Small intestine (tissue), 7 donors: ENCODE measurements at regions not wholly inside any gene's neighbourhood (a gene's known extent, or its start where the extent isn't known, plus 50 kb on each side); places are given as distances from the start of the nearest gene placed in this dataset.
"Not testable (repeated sequence)": the region's sequence is repeated elsewhere in the genome, so short reads cannot be mapped to it uniquely, and the experiment has no call there.

Source experiments
- DNase-seq, 2 donors: peaks; one replicate each; pipeline versions ENCODE4 v3.0.0 to v3.0.0-alpha.2; 2013
- FAIRE-seq: peaks from 2 replicates; lab custom pipeline; 2012; peaks lifted over from hg19 to GRCh38; lab: Jason Lieb, UNC
- H3K27ac ChIP-seq, 3 donors: one replicate each; pipeline ENCODE4 v1.5.1; 2013; ENCODE audit warnings: low read length in 2 of 3, mild to moderate bottlenecking in 2 of 3, control low read depth in 1 of 3, inconsistent platforms in 1 of 3, low read depth in 1 of 3, moderate library complexity in 1 of 3
- H3K27me3 ChIP-seq, 3 donors: one replicate each; pipeline ENCODE4 v1.6.1; 2013; ENCODE audit warnings: low read length in 3 of 3, inconsistent platforms in 1 of 3; ENCODE audit not compliant: control insufficient read depth in 3 of 3, insufficient read depth in 3 of 3
- H3K36me3 ChIP-seq, 3 donors: one replicate each; pipeline ENCODE4 v1.6.1; 2013; ENCODE audit warnings: low read length in 3 of 3, inconsistent platforms in 1 of 3, low read depth in 1 of 3, mild to moderate bottlenecking in 1 of 3, moderate library complexity in 1 of 3; ENCODE audit not compliant: control insufficient read depth in 3 of 3, insufficient read depth in 2 of 3
- H3K4me1 ChIP-seq, 3 donors: one replicate each; pipeline ENCODE4 v1.6.1; 2013; ENCODE audit warnings: low read length in 2 of 3, inconsistent platforms in 1 of 3, low read depth in 1 of 3, mild to moderate bottlenecking in 1 of 3, moderate library complexity in 1 of 3; ENCODE audit not compliant: control insufficient read depth in 3 of 3, insufficient read depth in 2 of 3
- H3K4me3 ChIP-seq, 3 donors: one replicate each; pipeline ENCODE4 v1.5.1; 2013; ENCODE audit warnings: low read length in 3 of 3, control low read depth in 1 of 3, inconsistent platforms in 1 of 3, low read depth in 1 of 3, mild to moderate bottlenecking in 1 of 3, moderate library complexity in 1 of 3
- H3K9me3 ChIP-seq, 2 donors: one replicate each; pipeline ENCODE4 v1.6.1; 2013; ENCODE audit warnings: low read depth in 1 of 2, low read length in 1 of 2; ENCODE audit not compliant: control insufficient read depth in 2 of 2, insufficient read depth in 1 of 2
- WGBS, 3 donors: extraction: QIAGEN DNeasy Blood & Tissue Kit; methylation state at CpG; one replicate each; pipeline ENCODE4 v1.1.7; 2013; 5-methylcytosine and 5-hydroxymethylcytosine counted together
- donor health status: healthy with polysubstance abuse.
- donor health status: control.
- donor health status: control.
- donor health status: Bipolar disorder and iron deficiency.
- donor health status: healthy.

DNA sequence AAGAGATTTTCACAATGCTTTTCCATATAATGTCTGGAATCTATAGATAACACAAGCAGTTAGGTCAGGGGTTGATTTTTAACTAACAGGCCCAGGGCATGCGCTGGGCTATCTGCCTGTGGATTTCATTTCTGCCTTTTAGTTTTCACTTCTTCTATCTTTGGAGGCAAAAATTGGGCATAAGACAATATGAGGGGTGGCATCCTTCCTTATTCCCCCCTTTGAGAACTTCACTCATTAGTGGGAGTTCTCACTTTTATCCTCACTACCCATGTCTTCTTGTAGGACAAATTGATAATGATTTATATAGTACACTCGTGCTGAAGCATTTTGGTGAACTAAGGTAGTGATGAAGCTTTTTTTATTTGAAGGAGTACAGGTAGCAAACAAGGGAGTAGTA lies 2155.5 kb downstream of the TP53TG3F start:
- H3K4me1 ChIP-seq, FAIRE-seq, H3K9me3 ChIP-seq, H3K27ac ChIP-seq, H3K36me3 ChIP-seq, H3K27me3 ChIP-seq, H3K4me3 ChIP-seq: not testable (repeated sequence)
- 48 to 61% (median 53%) methylated on average over 2 of the region's 2 CpGs for WGBS, 3 donors
- DNase-seq = peak in 1 of 2 donors; percentile 3

DNA sequence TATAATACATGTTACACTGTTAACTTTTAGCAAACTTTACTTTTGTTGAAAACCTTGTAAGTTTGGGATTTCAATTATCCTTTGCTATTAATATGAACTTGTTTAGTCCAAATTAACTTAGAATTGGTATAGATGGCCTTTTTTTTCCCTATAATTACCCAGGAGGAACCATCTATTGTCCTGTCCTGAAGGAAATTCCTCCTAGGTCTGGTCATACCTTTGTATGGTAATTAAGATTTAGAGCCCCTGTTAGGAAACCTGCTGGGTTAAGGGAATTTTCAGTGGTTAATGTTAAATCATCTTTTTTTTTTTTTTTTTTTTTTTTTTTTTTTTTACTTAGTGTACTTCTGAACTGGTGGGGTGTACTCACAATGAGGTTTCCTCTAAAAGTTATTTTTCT lies 2159.8 kb downstream of the TP53TG3F start:
- H3K4me1 ChIP-seq, H3K36me3 ChIP-seq, H3K27ac ChIP-seq, H3K4me3 ChIP-seq, H3K27me3 ChIP-seq, FAIRE-seq, DNase-seq: not testable (repeated sequence)
- peaks cover 0 to 11% of the 10 kb centered on the region in 2 donors for H3K9me3 ChIP-seq

DNA sequence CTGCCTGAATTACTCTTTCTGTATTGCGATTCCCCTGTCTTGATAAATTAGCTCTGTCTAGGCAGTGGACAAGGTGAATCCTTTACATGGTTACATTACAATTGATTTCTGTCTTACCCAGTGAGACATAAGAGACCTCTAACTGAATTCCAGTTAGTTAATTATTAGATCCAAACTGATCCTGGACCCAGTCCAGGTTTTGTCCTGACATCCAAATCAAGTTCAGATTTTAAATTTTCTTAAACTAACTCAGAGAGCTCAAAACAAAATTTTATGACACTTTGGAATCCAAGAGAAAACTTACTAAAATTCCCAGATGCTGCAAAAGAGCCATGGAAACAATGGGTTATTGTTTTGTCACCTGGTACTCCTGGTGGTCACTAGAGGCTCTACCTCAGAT lies 2166.6 kb downstream of the TP53TG3F start:
- Histone ChIP-seq H3K27me3 (no peaks in the 10 kb centered on the region), H3K4me3 (no peak overlapping the region), H3K9me3 (peaks cover 0 to 7% of the 10 kb centered on the region in 2 donors), H3K36me3 (no peaks in the 10 kb centered on the region), H3K27ac (no peak overlapping the region), H3K4me1 (no peaks in the 10 kb centered on the region)
- DNase-seq (no peak), FAIRE-seq (no peak)
- WGBS, 3 donors = 51 to 80% (median 53%) methylated on average over 1 of the region's 1 CpG

DNA sequence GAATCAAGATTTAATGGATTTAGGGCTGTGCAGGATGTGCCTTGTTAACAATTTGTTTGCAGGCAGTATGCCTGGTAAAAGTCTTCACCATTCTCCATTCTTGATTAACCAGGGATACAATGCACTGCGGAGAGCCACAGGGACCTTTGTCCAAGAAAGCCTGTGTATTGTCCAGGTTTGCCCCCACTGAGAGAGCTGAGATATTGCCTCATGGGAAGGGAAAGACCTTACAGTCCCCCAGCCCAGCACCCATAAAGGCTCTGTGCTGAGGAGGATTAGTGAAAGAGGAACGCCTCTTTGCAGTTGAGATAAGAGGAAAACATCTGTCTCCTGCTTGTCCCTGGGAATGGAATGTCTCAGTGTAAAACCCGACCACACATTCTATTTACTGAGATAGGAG lies 2169.6 kb downstream of the TP53TG3F start:
- FAIRE-seq (no peak), DNase-seq (no peak)
- Histone ChIP-seq H3K9me3 (peaks cover 0 to 3% of the 10 kb centered on the region in 2 donors), H3K36me3 (no peaks in the 10 kb centered on the region), H3K4me1 (no peaks in the 10 kb centered on the region), H3K27ac (no peak overlapping the region), H3K27me3 (no peaks in the 10 kb centered on the region), H3K4me3 (no peak overlapping the region)
- 38 to 66% (median 44%) methylated on average over 3 of the region's 3 CpGs for WGBS, 3 donors

DNA sequence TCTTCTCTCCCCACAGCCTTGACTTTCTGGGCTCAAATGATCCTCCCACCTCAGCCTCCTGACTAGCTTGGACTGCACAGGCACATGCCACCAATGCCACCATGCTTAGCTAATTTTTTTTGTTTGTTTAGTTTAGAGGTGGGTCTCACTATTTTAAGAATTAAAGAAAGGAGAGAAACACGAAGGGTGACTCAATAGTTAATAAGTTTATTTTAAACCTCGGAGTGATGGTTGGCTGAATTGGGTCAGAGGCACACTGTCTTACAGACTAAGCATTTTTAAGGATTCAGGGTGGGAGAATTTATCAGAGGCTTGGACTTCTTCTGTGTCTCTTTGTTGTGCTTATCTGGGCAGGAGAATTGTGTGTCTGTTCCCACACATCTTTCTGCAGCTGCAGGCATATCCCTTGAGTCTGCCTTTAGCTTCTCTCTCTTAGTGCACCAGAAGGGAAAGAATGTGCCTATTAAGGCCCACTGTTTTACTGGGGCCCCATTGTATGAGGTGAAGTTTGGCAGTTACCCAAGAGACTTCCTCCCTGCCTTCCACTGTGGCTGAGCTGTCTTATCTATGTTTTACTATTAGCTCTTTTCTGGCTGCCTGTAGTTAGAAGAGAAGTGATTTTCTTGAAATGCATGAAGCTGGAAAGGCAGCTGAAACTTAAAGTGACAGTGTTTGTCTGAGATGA lies 2172.0 kb downstream of the TP53TG3F start:
- H3K9me3 ChIP-seq = peaks cover 0 to 3% of the 10 kb centered on the region in 2 donors
- DNase-seq = no peak
- H3K36me3 ChIP-seq = no peaks in the 10 kb centered on the region
- H3K4me1 ChIP-seq = no peaks in the 10 kb centered on the region
- H3K4me3 ChIP-seq = no peak overlapping the region
- no peak for FAIRE-seq
- 12 to 34% (median 22%) methylated on average over 2 of the region's 2 CpGs for WGBS, 3 donors
- no peaks in the 10 kb centered on the region for H3K27me3 ChIP-seq
- H3K27ac ChIP-seq = no peak overlapping the region

DNA sequence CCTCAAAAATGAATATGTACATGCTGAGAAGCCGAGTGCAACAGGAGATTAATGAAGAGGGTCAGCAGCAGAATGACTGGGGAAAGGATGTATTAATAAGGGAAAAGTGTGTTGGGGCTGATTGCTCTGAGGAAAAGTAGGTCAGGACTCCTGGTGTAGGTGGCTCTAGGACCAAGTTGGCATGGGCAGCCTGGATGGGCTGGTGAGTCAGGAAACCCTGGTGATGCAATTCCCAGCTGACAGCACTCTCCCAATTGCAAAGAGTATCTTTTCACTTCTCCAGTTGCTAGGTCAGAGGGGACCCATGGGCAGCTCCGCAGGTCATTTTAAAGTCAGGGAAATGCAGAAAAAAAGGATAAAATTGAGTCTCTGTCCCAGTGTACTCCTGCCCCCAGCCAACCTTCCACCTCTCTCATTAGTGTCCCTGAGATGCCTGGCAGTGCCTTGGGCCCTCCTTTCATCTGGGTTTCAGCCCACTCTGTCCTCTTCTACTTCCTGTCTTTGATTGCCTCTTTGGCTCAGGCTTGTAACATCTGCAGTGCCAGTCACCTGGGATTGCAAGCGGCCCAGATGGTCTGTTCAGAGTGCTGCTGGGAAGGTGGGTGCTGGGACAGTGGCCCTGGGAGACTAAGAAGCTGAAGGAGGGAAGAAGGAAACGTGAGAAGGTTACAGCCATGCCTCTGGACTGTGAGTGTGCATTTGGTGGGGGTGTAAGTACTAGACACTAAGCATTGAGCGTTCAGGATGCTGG lies 2177.2 kb downstream of the TP53TG3F start:
- DNase-seq (no peak), FAIRE-seq (no peak)
- Histone ChIP-seq H3K4me3 (no peak overlapping the region), H3K36me3 (no peaks in the 10 kb centered on the region), H3K27me3 (no peaks in the 10 kb centered on the region), H3K4me1 (no peaks in the 10 kb centered on the region), H3K9me3 (peaks cover 1 to 26% of the 10 kb centered on the region in 2 donors), H3K27ac (no peak overlapping the region)
- WGBS, 3 donors = 43 to 54% (median 44%) methylated on average over 5 of the region's 5 CpGs

DNA sequence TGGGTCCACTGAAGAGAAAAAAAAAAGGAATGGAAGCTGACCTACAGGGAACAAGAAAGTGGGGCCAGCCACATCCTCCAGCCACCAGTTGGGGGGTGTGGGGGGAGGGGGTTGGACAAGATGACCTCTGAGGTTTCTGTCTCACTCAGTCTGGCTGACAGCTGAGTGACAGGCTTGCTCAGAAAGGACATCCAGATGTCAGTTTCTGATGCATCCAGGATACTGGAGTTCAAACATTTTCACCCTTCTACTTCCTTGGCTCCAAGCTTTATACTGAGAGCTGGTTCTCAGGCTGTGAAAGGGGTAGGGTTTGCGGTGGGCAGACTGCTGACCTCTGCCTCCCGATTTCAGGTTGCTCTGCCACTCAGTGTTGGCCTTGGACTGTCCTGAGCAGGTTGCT lies 2178.3 kb downstream of the TP53TG3F start:
- WGBS, 3 donors = 40 to 49% (median 45%) methylated on average over 2 of the region's 2 CpGs
- H3K4me3 ChIP-seq = no peak overlapping the region
- no peak for FAIRE-seq
- no peaks in the 10 kb centered on the region for H3K4me1 ChIP-seq
- H3K36me3 ChIP-seq = no peaks in the 10 kb centered on the region
- DNase-seq = no peak
- no peak overlapping the region for H3K27ac ChIP-seq
- peaks cover 1 to 35% of the 10 kb centered on the region in 2 donors for H3K9me3 ChIP-seq
- no peaks in the 10 kb centered on the region for H3K27me3 ChIP-seq

DNA sequence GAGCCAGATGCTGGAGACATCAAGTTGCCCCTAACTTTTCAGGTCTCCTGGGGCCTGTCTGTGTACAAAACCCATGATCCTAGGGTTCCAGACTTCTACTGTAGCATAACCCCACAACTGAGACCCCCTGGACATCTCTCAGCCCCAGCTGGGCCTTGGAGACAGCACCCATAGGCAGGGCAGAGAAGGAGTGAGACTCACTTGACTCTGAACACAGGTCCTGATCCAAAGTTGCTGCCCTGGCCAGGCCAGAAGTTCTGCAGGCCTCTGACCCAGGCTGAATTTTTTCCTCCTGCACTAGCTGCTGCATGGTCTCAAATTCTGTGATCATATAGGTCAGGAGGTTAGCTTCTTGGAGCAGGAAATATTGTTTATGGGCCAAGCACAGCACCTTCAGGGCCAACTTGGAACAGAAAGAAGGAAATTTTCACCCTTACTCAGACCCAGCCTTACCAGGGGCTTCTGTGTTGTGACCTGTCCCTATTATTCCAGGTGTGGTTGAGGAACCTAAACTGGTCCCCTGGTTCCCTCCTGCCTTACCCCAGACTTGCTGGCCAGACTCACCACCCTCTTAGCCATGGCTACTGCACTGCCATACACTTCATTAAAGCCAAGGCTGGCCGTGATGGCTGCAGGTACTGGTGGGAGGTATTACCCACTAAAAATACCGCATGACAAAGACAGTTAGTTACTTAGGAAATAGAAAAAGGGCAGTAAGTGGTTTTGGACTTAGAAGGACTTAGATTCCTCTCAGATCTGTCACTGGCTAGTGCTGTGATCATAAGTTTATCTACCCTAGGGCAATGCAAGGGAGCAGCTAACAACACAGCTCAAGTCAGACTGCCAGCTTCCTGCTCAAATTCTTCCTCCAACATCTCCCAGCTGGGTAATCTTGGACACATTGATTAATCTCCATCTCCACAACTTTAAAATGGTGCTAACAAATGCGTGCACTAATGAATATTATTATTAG lies 2180.1 kb downstream of the TP53TG3F start:
- H3K27me3 ChIP-seq = no peaks in the 10 kb centered on the region
- no peaks in the 10 kb centered on the region for H3K4me1 ChIP-seq
- peaks cover 4 to 40% of the 10 kb centered on the region in 2 donors for H3K9me3 ChIP-seq
- H3K27ac ChIP-seq = no peak overlapping the region
- WGBS, 3 donors = 40 to 57% (median 41%) methylated on average over 3 of the region's 3 CpGs
- no peak for FAIRE-seq
- H3K4me3 ChIP-seq = no peak overlapping the region
- DNase-seq = no peak
- H3K36me3 ChIP-seq = no peaks in the 10 kb centered on the region
